Stimulated activated CD4-positive, alpha-beta T cell treated with anti-CD3 and anti-CD28 coated beads, TNF-alpha, amount 100 ng/mL, for 48 hours (primary cell): ENCODE measurements at regions not wholly inside any gene's neighbourhood (a gene's known extent, or its start where the extent isn't known, plus 50 kb on each side); places are given as distances from the start of the nearest gene placed in this dataset.
"Not testable (repeated sequence)": the region's sequence is repeated elsewhere in the genome, so short reads cannot be mapped to it uniquely, and the experiment has no call there.

Source experiments
- DNase-seq, 3 donors: peaks; one replicate each; pipeline ENCODE4 v3.0.0-alpha.2; 2020; ENCODE audit warnings: low read depth in 3 of 3

GRCh38 chr10:21141946-21142492 lies 244.9 kb upstream of the NEBL start:
- DNase-seq = no peak

- no peak for DNase-seq
Observed at GRCh38 chr10:21138769-21139340, 241.7 kb upstream of the NEBL start.

DNA sequence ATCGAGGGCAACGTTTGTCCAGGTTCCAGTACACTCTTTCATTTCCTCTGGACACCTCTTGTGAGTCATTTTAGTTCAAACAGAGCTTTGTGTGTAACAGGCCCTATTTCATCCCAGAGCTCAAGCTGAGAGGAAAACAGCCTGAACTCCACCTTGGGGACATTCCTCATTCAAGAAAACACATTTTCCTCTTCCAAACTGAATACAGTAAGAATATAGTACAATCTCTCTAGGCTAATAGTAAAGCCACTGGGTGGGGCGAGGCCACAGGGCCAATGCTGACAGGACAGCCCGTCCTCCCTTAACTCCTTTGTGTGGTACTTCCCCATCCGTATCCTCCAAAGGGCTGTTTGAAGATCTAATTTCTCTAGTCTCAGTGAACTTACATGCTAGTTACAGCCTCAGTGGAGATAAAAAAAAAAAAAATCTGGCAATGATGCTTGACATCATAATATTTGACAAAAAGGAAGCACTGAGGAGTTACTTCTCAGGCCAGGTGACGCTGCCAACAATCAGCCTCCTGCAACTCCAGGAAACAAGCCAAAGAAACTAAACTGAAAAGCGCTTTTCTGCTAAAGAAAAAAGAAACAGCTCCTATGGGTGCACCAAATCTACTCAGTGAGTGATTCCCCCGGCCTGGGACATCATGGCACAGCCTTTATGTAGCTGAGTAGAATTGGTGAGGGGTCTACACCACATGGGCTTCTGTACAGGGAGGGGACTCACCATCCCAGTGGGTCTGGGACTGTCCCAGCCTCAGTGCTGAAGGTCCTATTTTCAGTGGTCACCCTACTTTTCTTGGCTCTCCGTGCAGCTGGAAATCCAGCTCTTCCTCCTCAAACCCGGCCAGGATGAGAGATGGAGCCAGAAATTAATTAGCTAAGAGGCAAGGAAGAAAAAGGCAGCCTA lies 238.2 kb upstream of the NEBL start:
- no peak for DNase-seq

- DNase-seq = no peak
Observed at GRCh38 chr10:21134645-21135022, 237.5 kb upstream of the NEBL start.

DNA sequence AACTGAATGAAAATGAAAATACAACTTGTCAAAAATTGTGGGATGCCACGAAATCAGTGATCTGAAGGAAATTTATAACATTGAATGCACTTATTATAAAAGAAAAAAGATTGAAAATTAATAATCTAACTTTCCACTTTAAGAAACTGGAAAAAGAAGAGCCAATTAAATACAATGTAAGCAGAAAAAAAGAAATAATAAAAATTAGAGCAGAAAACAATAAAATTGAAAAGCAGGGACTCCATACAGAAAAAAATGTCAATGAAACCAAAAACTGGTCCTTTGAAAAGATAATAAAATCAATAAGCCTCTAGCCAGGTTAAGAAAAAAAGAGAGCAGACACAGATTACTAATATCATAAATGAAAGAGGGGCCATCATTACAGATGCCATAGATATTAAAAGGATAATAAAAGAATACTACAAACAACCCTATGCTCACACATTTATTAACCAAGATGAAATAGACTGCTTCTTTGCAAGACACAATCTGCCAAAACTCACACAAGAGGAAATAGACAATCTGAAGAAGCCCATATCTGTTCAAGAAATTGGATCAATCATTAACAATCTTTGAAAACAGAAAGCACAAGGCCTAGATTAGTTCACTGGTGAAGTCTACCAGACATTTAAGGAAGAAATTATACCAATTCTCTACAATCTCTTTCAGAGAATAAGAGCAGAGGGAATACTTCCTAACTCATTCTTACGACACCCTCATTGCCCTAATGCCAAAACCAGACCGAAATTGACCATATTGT lies 233.8 kb upstream of the NEBL start:
- no peak for DNase-seq

- no peak for DNase-seq
Observed at GRCh38 chr10:21130108-21130507, 233.0 kb upstream of the NEBL start.

- no peak for DNase-seq
Observed at GRCh38 chr10:21125471-21126228, 228.5 kb upstream of the NEBL start.

GRCh38 chr10:21122907-21123306 lies 225.8 kb upstream of the NEBL start:
- DNase-seq = no peak

- DNase-seq = not testable (repeated sequence)
Observed at GRCh38 chr10:21121822-21122221, 224.7 kb upstream of the NEBL start.

- DNase-seq = no peak
Observed at GRCh38 chr10:21114683-21115082, 217.6 kb upstream of the NEBL start.

GRCh38 chr10:21110358-21110757 lies 213.2 kb upstream of the NEBL start:
- DNase-seq = no peak

DNA sequence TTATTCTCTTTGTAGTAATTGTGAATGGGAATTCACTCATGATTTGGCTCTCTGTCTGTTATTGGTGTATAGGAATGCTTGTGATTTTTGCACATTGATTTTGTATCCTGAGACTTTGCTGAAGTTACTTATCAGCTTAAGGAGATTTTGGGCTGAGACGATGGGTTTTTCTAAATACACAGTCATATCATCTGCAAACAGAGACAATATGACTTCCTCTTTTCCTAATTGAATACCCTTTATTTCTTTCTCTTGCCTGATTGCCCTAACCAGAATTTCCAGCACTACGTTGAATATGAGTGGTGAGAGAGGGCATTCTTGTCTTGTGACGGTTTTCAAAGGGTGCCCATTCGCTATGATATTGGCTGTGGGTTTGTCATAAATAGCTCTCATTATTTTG lies 209.8 kb upstream of the NEBL start:
- DNase-seq = not testable (repeated sequence)

GRCh38 chr10:21105331-21105730 lies 208.2 kb upstream of the NEBL start:
- DNase-seq = not testable (repeated sequence)

GRCh38 chr10:21100871-21101514 lies 203.9 kb upstream of the NEBL start:
- peak in 1 of 3 donors; percentile 2 for DNase-seq

- no peak for DNase-seq
Observed at GRCh38 chr10:21100190-21100589, 203.1 kb upstream of the NEBL start.

DNA sequence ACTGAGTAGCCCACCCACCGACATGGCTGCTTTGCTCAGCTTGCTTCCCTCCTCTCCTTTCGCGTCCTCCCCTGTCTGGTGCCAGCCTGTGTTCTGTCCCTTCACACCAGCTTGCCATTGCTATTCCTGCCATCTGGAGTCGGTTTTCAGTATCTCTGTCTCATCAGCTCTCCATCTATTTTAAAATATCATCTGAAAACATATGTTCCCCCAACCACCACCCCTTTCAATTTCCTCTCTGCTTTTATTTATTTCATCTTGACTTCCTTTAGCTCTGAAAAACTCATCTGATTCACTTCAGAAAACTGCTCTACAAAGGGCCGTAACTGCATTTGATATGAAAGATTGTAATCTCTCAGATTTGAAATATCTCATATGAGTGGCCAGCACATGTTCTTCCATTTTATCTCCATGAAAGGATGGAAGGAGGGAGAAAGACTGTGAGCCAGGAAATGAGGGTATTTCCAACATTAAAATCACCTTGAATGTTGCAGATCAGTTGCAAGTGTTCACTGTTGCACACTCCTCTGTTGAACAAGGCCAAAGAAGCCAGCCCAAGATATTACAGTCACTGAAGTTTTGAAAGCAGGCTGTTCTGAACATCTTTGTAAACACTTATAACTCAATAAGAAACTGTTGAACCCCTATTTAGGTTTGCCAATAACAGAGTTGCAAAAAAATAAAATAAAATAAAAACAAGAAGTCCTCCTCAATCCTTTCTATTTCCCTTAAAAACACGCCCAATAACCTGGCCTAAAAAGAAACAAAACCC lies 202.4 kb upstream of the NEBL start:
- DNase-seq = no peak

DNA sequence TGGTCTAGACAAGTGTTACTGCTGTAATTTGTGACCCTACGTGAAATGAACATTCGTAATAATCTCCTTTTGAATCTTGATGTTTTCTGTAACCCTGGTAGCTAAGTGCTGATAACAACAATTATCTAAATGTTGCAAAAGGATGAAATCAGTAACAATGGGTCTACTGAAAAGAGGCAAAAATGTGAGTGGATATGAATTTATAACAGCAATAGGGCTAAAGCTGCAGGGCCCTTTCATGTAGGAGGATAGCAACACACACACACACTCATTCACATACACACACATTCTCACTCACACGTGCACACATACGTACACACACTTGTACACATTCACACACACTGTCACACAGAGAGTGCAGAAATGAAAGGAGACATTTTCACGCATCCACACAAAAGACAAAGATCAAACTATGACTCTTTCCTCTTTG lies 200.8 kb upstream of the NEBL start:
- DNase-seq = no peak

GRCh38 chr10:21095494-21096055 lies 198.5 kb upstream of the NEBL start:
- no peak for DNase-seq

GRCh38 chr10:21095073-21095472 lies 198.0 kb upstream of the NEBL start:
- no peak for DNase-seq
